Body of pancreas (tissue), 4 donors: ENCODE measurements at regions not wholly inside any gene's neighbourhood (a gene's known extent, or its start where the extent isn't known, plus 50 kb on each side); places are given as distances from the start of the nearest gene placed in this dataset.

Experiments used
- ATAC-seq: fragments of 150-250 bp; one replicate; pipeline ENCODE4 v1.9.1; 2016
- DNase-seq, 4 donors: peaks; one replicate each; pipeline ENCODE4 v3.0.0-alpha.2; 2019
- H3K27ac ChIP-seq, 4 donors: fragments of 200-600 bp; sonication (generic); 1 replicate in 3 of 4; 2 replicates in 1 of 4; pipeline versions ENCODE4 v1.5.1 to v1.6.1; 2016 to 2019; ENCODE audit warnings: mild to moderate bottlenecking in 1 of 4, mixed read lengths in 1 of 4, moderate library complexity in 1 of 4
- H3K27me3 ChIP-seq, 2 donors: fragments of 200-600 bp; sonication (generic); one replicate each; pipeline ENCODE4 v1.6.0; 2016; ENCODE audit warnings: mild to moderate bottlenecking in 1 of 2
- H3K36me3 ChIP-seq, 2 donors: fragments of 200-600 bp; sonication (generic); replicated peaks in 1 of 2; 2 replicates each; pipeline ENCODE4 v1.5.1; 2016; ENCODE audit warnings: low read depth in 2 of 2; ENCODE audit not compliant: insufficient read depth in 1 of 2
- H3K4me1 ChIP-seq: fragments of 200-600 bp; sonication (generic); one replicate; pipeline ENCODE4 v1.6.0; 2016
- H3K4me3 ChIP-seq, 2 donors: fragments of 200-600 bp; sonication (generic); 1 replicate in 1 of 2; 2 replicates in 1 of 2; pipeline ENCODE4 v1.5.1; 2016 to 2019
- H3K9me3 ChIP-seq, 3 donors: fragments of 200-600 bp; sonication (generic); 1 replicate in 2 of 3; 2 replicates in 1 of 3; pipeline ENCODE4 v1.5.1; 2016
- CTCF ChIP-seq, 7 experiments: fragments of 450-650 bp in 4 of 7; fragments of 200-600 bp in 3 of 7; sonication (generic) in 3 of 7; IDR thresholded peaks; one replicate each; pipeline ENCODE4 v1.5.1; 2016 to 2019; ENCODE audit warnings: antibody characterized with exemption in 7 of 7
- POLR2A ChIP-seq, 3 donors: fragments of 450-650 bp; IDR thresholded peaks; one replicate each; pipeline ENCODE4 v1.6.1; 2016; ENCODE audit warnings: antibody characterized with exemption in 3 of 3, mild to moderate bottlenecking in 2 of 3
- whole genome bisulfite sequencing, 2 donors: methylation state at CpG; one replicate each; pipeline ENCODE4 v1.1.5; 2017; 5-methylcytosine and 5-hydroxymethylcytosine counted together
- intact Hi-C: fragments of 100-400 bp; cut with DNase I; formaldehyde crosslinking; loops from one replicate; pipeline ENCODE4 v1.15.1; 2023

GRCh38 chr7:130872341-130872740 is 138.3 kb upstream of the KLF14 start:
- peaks cover 0 to 4% of the 10 kb centered on the region in 2 donors for H3K36me3 ChIP-seq
- intact Hi-C loops = no loop called here

GRCh38 chr7:130872756-130873448 is 138.9 kb upstream of the KLF14 start:
- Histone ChIP-seq H3K36me3 (peaks cover 0 to 4% of the 10 kb centered on the region in 2 donors), H3K4me3 (no peak overlapping the region), H3K9me3 (no peaks in the 10 kb centered on the region), H3K27me3 (no peaks in the 10 kb centered on the region), H3K27ac (no peak overlapping the region), H3K4me1 (peaks cover 9% of the 10 kb centered on the region)
- ATAC-seq (no peak), DNase-seq (no peak)
- 85% methylated on average over 8 of the region's 8 CpGs for WGBS, 2 donors
- intact Hi-C loops = no loop called here
- no peak for TF ChIP-seq CTCF (IDR thresholded peaks at IDR 0.05)
- TF ChIP-seq POLR2A (IDR thresholded peaks at IDR 0.05) = no peak

More at GRCh38 chr7:130872341-130872740, 138.3 kb upstream of the KLF14 start:
- no peak for ATAC-seq
- Histone ChIP-seq H3K27me3 (no peaks in the 10 kb centered on the region), H3K9me3 (no peaks in the 10 kb centered on the region), H3K4me3 (no peak overlapping the region), H3K4me1 (peaks cover 9% of the 10 kb centered on the region), H3K27ac (no peak overlapping the region)
- TF ChIP-seq CTCF (IDR thresholded peaks at IDR 0.05) = no peak
- no peak for TF ChIP-seq POLR2A (IDR thresholded peaks at IDR 0.05)
- DNase-seq = no peak
- WGBS, 2 donors = 85 to 88% methylated on average over 6 of the region's 6 CpGs

- Histone ChIP-seq H3K27me3 (no peaks in the 10 kb centered on the region), H3K36me3 (peaks cover 0 to 2% of the 10 kb centered on the region in 2 donors), H3K9me3 (no peaks in the 10 kb centered on the region), H3K4me3 (no peak overlapping the region), H3K4me1 (peaks cover 9% of the 10 kb centered on the region), H3K27ac (peak overlapping the region in 2 of 4 donors; percentile 10 to 25)
- intact Hi-C loops = no loop called here
- ATAC-seq = no peak
- DNase-seq = no peak
- WGBS, 2 donors = 84 to 85% methylated on average over 6 of the region's 6 CpGs
- TF ChIP-seq CTCF (IDR thresholded peaks at IDR 0.05) = no peak
- no peak for TF ChIP-seq POLR2A (IDR thresholded peaks at IDR 0.05)
Observed at GRCh38 chr7:130874071-130874915, 140.3 kb upstream of the KLF14 start.

- WGBS, 2 donors = 19 to 22% methylated on average over 6 of the region's 6 CpGs
- Histone ChIP-seq H3K27ac (peak overlapping the region in 2 of 4 donors; percentile 25 to 45), H3K36me3 (peaks cover 0 to 2% of the 10 kb centered on the region in 2 donors), H3K27me3 (no peaks in the 10 kb centered on the region), H3K9me3 (no peaks in the 10 kb centered on the region), H3K4me1 (peaks cover 9% of the 10 kb centered on the region), H3K4me3 (no peak overlapping the region)
- DNase-seq (peak; percentile 62 to 75 (median 72)), ATAC-seq (peak; percentile 87)
- intact Hi-C loops = no loop called here
- no peak for TF ChIP-seq POLR2A (IDR thresholded peaks at IDR 0.05)
- peak; percentile 86 to 94 (median 93) for TF ChIP-seq CTCF (IDR thresholded peaks at IDR 0.05)
Observed at GRCh38 chr7:130875265-130875741, 141.3 kb upstream of the KLF14 start.
